ENCODE measurements at regions not wholly inside any gene's neighbourhood (a gene's known extent, or its start where the extent isn't known, plus 50 kb on each side); places are given as distances from the start of the nearest gene placed in this dataset.

DNA sequence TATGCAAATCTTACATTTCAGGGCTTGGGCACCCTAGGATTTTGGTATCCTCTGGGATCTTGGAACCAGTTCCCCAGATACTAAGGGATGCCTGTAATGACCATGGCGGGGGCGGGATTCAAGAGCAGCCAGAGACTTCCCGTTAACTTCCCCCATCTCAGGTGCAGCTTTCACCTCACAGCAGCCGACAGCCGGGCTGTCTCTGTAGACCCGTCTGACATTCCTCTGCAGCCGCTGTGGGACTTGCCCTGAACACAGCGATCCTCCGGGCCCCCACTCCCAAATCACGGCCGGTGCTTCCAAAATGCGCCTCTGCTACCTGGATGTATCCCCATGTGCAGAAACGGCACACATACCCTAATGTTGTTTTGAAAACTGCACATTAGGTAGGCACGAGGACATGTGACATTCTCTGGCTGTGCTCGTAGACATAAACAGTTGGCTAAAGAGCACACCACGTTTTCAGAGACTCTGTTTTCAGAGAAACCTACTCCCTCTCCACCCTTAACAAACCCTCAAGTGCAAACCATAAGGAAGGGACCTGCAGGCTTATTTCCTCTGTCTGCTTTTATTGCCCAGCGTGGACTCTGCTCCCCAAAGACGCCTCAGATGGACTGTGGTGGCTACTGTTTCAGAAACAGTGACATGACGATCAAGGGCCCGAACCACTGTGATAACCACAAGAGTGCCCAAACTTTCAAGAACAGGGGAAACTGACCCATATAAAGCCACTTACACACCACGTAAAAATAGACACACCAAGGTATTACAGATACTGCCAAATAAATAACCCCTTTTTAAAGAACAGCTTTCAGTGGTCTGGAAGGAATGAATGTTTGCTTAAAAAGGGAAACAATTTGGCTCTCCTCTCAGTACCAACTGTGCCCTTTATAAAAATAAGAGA, 72.9 kb upstream of the FOXC1 start:
- Histone ChIP-seq H3K27me3 (no peaks in the 10 kb centered on the region), H3K9me3 (no peaks in the 10 kb centered on the region), H3K27ac (no peak overlapping the region), H3K4me3 (no peak overlapping the region), H3K36me3 (no peaks in the 10 kb centered on the region), H3K4me1 (peaks cover 0 to 11% (median 0%) of the 10 kb centered on the region in 4 donors)
- 57% methylated on average over 6 of the region's 21 CpGs for WGBS (ENCODE audit: insufficient coverage, low coverage, low lambda C conversion rate, missing lambda C conversion rate)
- ATAC-seq (no peak), DNase-seq (no peak)
- no peak for TF ChIP-seq CTCF (IDR thresholded peaks at IDR 0.05)
- TF ChIP-seq POLR2A (IDR thresholded peaks at IDR 0.05): no peak
- intact Hi-C loops (cut with DNase I): no loop called here

GRCh38 chr6:1538369-1538768, 71.3 kb upstream of the FOXC1 start:
- Histone ChIP-seq H3K27me3 (no peaks in the 10 kb centered on the region), H3K36me3 (no peaks in the 10 kb centered on the region), H3K4me3 (no peak overlapping the region), H3K9me3 (no peaks in the 10 kb centered on the region), H3K27ac (no peak overlapping the region), H3K4me1 (peaks cover 0 to 11% (median 0%) of the 10 kb centered on the region in 4 donors)
- TF ChIP-seq POLR2A (IDR thresholded peaks at IDR 0.05) (no peak), CTCF (IDR thresholded peaks at IDR 0.05) (no peak)
- intact Hi-C loops (cut with DNase I): no loop called here
- DNase-seq (no peak), ATAC-seq (no peak)
- WGBS (ENCODE audit: insufficient coverage, low coverage, low lambda C conversion rate, missing lambda C conversion rate): 77% methylated on average over 5 of the region's 5 CpGs

GRCh38 chr6:1538810-1539478, 70.8 kb upstream of the FOXC1 start:
- intact Hi-C loops (cut with DNase I): no loop called here
- Histone ChIP-seq H3K9me3 (no peaks in the 10 kb centered on the region), H3K4me1 (peaks cover 0 to 11% (median 0%) of the 10 kb centered on the region in 4 donors), H3K27me3 (no peaks in the 10 kb centered on the region), H3K36me3 (no peaks in the 10 kb centered on the region), H3K4me3 (no peak overlapping the region), H3K27ac (no peak overlapping the region)
- ATAC-seq (no peak), DNase-seq (no peak)
- WGBS (ENCODE audit: insufficient coverage, low coverage, low lambda C conversion rate, missing lambda C conversion rate): 80% methylated on average over 1 of the region's 16 CpGs
- TF ChIP-seq POLR2A (IDR thresholded peaks at IDR 0.05): no peak
- TF ChIP-seq CTCF (IDR thresholded peaks at IDR 0.05): no peak

GRCh38 chr6:1540864-1541521, 68.7 kb upstream of the FOXC1 start:
- DNase-seq (no peak), ATAC-seq (peak; percentile 48 to 84 (median 76))
- H3K4me1 ChIP-seq: peaks cover 0 to 11% (median 0%) of the 10 kb centered on the region in 4 donors
- intact Hi-C loops (cut with DNase I): no loop called here
- H3K27me3 ChIP-seq: no peaks in the 10 kb centered on the region
- no peak for TF ChIP-seq POLR2A (IDR thresholded peaks at IDR 0.05)
- TF ChIP-seq CTCF (IDR thresholded peaks at IDR 0.05): no peak
- WGBS (ENCODE audit: insufficient coverage, low coverage, low lambda C conversion rate, missing lambda C conversion rate): 30% methylated on average over 9 of the region's 11 CpGs
- no peak overlapping the region for H3K4me3 ChIP-seq
- H3K36me3 ChIP-seq: no peaks in the 10 kb centered on the region
- no peaks in the 10 kb centered on the region for H3K9me3 ChIP-seq
- peak overlapping the region in 1 of 3 donors; percentile 43 for H3K27ac ChIP-seq
